ENCODE measurements at regions not wholly inside any gene's neighbourhood (a gene's known extent, or its start where the extent isn't known, plus 50 kb on each side); places are given as distances from the start of the nearest gene placed in this dataset.

DNA sequence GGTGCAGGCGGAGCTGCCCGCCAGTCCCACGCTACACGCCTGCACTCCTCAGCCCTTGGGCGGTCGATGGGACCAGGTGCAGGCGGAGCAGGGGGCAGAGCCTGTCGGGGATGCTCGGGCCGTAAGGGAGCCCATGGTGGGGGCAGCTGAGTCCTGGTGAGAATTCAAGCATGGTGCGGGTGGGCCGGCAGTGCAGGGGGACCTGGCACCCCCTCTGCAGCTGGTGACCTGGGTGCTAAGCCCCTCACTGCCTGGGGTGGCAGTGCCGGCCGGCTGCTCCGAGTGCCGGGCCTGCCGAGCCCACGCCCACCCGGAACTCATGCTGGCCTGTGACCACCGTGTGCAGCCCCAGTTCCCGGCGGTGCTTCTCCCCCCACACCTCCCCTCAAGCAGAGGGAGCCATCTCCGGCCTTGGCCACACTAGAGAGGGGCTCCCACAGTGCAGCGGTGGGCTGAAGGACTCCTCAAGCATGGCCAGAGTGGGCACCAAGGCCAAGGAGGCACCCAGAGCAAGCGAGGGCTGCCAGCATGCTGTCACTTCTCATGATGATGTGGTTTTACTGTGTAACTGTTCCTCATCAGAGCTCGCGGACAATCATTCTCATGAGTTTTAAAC is 228.9 kb upstream of the CDH9 start:
- TF ChIP-seq ZNF8 (CRISPR knock-in tag; IDR thresholded peaks at IDR 0.05): no peak
- TF ChIP-seq ESRRG (CRISPR knock-in tag; IDR thresholded peaks at IDR 0.05): no peak
- TF ChIP-seq OSR1 (CRISPR knock-in tag; IDR thresholded peaks at IDR 0.05): no peak
- TF ChIP-seq, protein P1, sequence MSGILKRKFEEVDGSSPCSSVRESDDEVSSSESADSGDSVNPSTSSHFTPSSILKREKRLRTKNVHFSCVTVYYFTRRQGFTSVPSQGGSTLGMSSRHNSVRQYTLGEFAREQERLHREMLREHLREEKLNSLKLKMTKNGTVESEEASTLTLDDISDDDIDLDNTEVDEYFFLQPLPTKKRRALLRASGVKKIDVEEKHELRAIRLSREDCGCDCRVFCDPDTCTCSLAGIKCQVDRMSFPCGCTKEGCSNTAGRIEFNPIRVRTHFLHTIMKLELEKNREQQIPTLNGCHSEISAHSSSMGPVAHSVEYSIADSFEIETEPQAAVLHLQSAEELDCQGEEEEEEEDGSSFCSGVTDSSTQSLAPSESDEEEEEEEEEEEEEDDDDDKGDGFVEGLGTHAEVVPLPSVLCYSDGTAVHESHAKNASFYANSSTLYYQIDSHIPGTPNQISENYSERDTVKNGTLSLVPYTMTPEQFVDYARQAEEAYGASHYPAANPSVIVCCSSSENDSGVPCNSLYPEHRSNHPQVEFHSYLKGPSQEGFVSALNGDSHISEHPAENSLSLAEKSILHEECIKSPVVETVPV (CRISPR knock-in tag; IDR thresholded peaks at IDR 0.05): no peak
- no peak for TF ChIP-seq ZC3H10 (CRISPR knock-in tag; IDR thresholded peaks at IDR 0.05)
- no peak for TF ChIP-seq BACH2 (CRISPR knock-in tag; IDR thresholded peaks at IDR 0.05; ENCODE audit: borderline replicate concordance)
- no peak for TF ChIP-seq ZNF565 (CRISPR knock-in tag; conservative IDR thresholded peaks at IDR 0.05; ENCODE audit: low read depth)
- TF ChIP-seq GLIS3 (CRISPR knock-in tag; IDR thresholded peaks at IDR 0.05): no peak
- no peak for TF ChIP-seq ZNF70 (CRISPR knock-in tag; IDR thresholded peaks at IDR 0.05)
- no peak for TF ChIP-seq TOX (CRISPR knock-in tag; IDR thresholded peaks at IDR 0.05; ENCODE audit: borderline replicate concordance)
- no peak for TF ChIP-seq PPARA (CRISPR knock-in tag; IDR thresholded peaks at IDR 0.05; ENCODE audit: borderline replicate concordance)
- TF ChIP-seq ZFP3 (CRISPR knock-in tag; IDR thresholded peaks at IDR 0.05): no peak
- TF ChIP-seq ISL1 (CRISPR knock-in tag; IDR thresholded peaks at IDR 0.05): no peak
- no peak for TF ChIP-seq ARNTL (CRISPR knock-in tag; IDR thresholded peaks at IDR 0.05; ENCODE audit: borderline replicate concordance, low read depth)
- TF ChIP-seq SNAI2 (CRISPR knock-in tag; IDR thresholded peaks at IDR 0.05): no peak
- ATAC-seq: no peak

DNA sequence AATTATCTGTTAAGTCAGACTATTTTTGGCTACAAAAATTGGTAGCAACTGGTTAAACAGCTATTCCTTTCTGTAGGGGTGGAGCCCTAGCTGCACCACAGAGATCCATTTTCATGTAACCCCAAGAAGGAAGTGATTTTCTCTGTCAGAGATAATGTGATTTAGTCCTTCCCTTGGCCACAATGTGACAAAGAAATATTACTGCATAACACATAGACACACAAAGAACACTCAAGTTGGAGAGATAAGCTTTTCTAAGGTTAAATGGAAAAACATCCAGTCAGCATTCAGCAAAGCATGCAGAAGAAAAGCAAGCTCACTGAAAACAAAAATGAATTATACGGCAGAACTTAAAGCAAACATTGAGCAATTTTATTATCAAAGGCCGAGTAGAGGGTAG is 227.8 kb upstream of the CDH9 start:
- ATAC-seq: peak; percentile 58
- no peak for TF ChIP-seq ZC3H10 (CRISPR knock-in tag; IDR thresholded peaks at IDR 0.05)
- TF ChIP-seq ZNF565 (CRISPR knock-in tag; conservative IDR thresholded peaks at IDR 0.05; ENCODE audit: low read depth): no peak
- no peak for TF ChIP-seq OSR1 (CRISPR knock-in tag; IDR thresholded peaks at IDR 0.05)
- TF ChIP-seq, protein P2, sequence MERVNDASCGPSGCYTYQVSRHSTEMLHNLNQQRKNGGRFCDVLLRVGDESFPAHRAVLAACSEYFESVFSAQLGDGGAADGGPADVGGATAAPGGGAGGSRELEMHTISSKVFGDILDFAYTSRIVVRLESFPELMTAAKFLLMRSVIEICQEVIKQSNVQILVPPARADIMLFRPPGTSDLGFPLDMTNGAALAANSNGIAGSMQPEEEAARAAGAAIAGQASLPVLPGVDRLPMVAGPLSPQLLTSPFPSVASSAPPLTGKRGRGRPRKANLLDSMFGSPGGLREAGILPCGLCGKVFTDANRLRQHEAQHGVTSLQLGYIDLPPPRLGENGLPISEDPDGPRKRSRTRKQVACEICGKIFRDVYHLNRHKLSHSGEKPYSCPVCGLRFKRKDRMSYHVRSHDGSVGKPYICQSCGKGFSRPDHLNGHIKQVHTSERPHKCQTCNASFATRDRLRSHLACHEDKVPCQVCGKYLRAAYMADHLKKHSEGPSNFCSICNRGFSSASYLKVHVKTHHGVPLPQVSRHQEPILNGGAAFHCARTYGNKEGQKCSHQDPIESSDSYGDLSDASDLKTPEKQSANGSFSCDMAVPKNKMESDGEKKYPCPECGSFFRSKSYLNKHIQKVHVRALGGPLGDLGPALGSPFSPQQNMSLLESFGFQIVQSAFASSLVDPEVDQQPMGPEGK (CRISPR knock-in tag; IDR thresholded peaks at IDR 0.05; ENCODE audit: borderline replicate concordance): no peak
- no peak for TF ChIP-seq GLIS3 (CRISPR knock-in tag; IDR thresholded peaks at IDR 0.05)
- TF ChIP-seq BACH2 (CRISPR knock-in tag; IDR thresholded peaks at IDR 0.05; ENCODE audit: borderline replicate concordance): no peak
- no peak for TF ChIP-seq TCF4 (CRISPR knock-in tag; IDR thresholded peaks at IDR 0.05; ENCODE audit: borderline replicate concordance)
- no peak for TF ChIP-seq ZNF8 (CRISPR knock-in tag; IDR thresholded peaks at IDR 0.05)
- TF ChIP-seq ARNTL (CRISPR knock-in tag; IDR thresholded peaks at IDR 0.05; ENCODE audit: borderline replicate concordance, low read depth): no peak
- TF ChIP-seq CSDC2 (CRISPR knock-in tag; IDR thresholded peaks at IDR 0.05): no peak
- no peak for TF ChIP-seq TOX (CRISPR knock-in tag; IDR thresholded peaks at IDR 0.05; ENCODE audit: borderline replicate concordance)
- TF ChIP-seq PPARA (CRISPR knock-in tag; IDR thresholded peaks at IDR 0.05; ENCODE audit: borderline replicate concordance): no peak
- TF ChIP-seq, protein P3, sequence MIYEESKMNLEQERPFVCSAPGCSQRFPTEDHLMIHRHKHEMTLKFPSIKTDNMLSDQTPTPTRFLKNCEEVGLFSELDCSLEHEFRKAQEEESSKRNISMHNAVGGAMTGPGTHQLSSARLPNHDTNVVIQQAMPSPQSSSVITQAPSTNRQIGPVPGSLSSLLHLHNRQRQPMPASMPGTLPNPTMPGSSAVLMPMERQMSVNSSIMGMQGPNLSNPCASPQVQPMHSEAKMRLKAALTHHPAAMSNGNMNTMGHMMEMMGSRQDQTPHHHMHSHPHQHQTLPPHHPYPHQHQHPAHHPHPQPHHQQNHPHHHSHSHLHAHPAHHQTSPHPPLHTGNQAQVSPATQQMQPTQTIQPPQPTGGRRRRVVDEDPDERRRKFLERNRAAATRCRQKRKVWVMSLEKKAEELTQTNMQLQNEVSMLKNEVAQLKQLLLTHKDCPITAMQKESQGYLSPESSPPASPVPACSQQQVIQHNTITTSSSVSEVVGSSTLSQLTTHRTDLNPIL (CRISPR knock-in tag; IDR thresholded peaks at IDR 0.05; ENCODE audit: low read depth): no peak
- no peak for TF ChIP-seq SNAI2 (CRISPR knock-in tag; IDR thresholded peaks at IDR 0.05)
- no peak for TF ChIP-seq ZFP30 (CRISPR knock-in tag; IDR thresholded peaks at IDR 0.05)
- no peak for TF ChIP-seq RARB (CRISPR knock-in tag; IDR thresholded peaks at IDR 0.05)

DNA sequence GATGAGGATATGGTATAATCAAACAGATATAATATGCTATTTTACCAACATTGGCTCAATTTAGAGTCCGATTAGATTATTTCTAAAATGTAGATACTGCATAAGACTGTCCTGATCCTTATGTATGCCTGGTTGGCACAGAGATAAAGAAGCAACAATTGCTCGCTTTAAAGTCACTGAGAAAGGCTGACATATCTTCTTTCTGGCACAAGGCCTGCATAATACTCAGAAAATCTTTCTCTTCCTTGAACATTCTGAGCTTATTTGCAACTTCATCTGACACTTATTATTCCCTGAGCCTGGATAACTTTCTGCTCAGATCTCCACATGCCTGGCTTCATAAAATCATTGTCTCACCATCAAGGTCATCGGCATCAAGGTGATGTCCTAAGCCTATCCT is 219.3 kb upstream of the CDH9 start:
- TF ChIP-seq GLIS3 (CRISPR knock-in tag; IDR thresholded peaks at IDR 0.05) (no peak), ZNF70 (CRISPR knock-in tag; IDR thresholded peaks at IDR 0.05) (no peak), PPARA (CRISPR knock-in tag; IDR thresholded peaks at IDR 0.05; ENCODE audit: borderline replicate concordance) (no peak)
- no peak for ATAC-seq

DNA sequence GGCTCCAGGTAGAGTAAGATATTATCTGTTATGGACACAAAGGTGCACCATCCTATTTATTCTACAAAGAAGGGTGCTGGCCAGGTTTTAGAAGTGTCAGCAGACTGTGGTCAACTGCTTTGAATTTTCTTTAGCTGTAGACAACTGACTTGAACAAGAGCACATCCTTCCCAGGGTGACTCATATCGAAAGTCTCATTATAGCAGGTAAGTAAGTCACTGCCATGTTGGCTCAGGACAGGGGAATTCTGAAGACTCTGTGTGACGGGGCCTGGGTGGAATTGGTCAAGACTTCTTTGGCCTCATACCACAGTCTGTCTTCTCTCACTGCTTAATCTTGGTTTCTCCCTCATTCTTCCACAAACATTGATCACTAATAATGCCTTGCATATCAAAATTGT is 214.5 kb upstream of the CDH9 start:
- TF ChIP-seq, protein P4, sequence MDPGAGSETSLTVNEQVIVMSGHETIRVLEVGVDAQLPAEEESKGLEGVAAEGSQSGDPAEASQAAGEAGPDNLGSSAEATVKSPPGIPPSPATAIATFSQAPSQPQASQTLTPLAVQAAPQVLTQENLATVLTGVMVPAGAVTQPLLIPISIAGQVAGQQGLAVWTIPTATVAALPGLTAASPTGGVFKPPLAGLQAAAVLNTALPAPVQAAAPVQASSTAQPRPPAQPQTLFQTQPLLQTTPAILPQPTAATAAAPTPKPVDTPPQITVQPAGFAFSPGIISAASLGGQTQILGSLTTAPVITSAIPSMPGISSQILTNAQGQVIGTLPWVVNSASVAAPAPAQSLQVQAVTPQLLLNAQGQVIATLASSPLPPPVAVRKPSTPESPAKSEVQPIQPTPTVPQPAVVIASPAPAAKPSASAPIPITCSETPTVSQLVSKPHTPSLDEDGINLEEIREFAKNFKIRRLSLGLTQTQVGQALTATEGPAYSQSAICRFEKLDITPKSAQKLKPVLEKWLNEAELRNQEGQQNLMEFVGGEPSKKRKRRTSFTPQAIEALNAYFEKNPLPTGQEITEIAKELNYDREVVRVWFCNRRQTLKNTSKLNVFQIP (CRISPR knock-in tag; IDR thresholded peaks at IDR 0.05; ENCODE audit: borderline replicate concordance, low read depth): no peak
- TF ChIP-seq PPARA (CRISPR knock-in tag; IDR thresholded peaks at IDR 0.05; ENCODE audit: borderline replicate concordance): no peak
- TF ChIP-seq BACH2 (CRISPR knock-in tag; IDR thresholded peaks at IDR 0.05; ENCODE audit: borderline replicate concordance): no peak
- no peak for TF ChIP-seq TCF4 (CRISPR knock-in tag; IDR thresholded peaks at IDR 0.05; ENCODE audit: borderline replicate concordance)
- no peak for TF ChIP-seq GLIS3 (CRISPR knock-in tag; IDR thresholded peaks at IDR 0.05)
- no peak for ATAC-seq

Measured in SK-N-SH treated with all-trans-retinoic acid at 6 μM for 48 hours (cell line).